ENCODE measurements at regions not wholly inside any gene's neighbourhood (a gene's known extent, or its start where the extent isn't known, plus 50 kb on each side); places are given as distances from the start of the nearest gene placed in this dataset.

- TF ChIP-seq CTCF (conservative IDR thresholded peaks at IDR 0.05; ENCODE audit: low read length), result no peak
- no peak for TF ChIP-seq EZH2phosphoT487 (IDR thresholded peaks at IDR 0.05; ENCODE audit: borderline replicate concordance)
These were observed 127.0 kb upstream of the FOXN2 start for GRCh38 chr2:48187503-48187902.
